Omental fat pad (tissue), 3 donors: ENCODE measurements at regions not wholly inside any gene's neighbourhood (a gene's known extent, or its start where the extent isn't known, plus 50 kb on each side); places are given as distances from the start of the nearest gene placed in this dataset.
A peak's percentile ranks its signal among the peaks of the same experiment; 100 is the strongest.

ENCODE experiments used
- ATAC-seq: fragments of 150-250 bp; one replicate; pipeline ENCODE4 v1.9.1; 2016; ENCODE audit warnings: mild to moderate bottlenecking, moderate library complexity; ENCODE audit not compliant: low FRiP score
- DNase-seq: peaks from one replicate; pipeline ENCODE4 v3.0.0-alpha.2; 2019; ENCODE audit warnings: low spot score
- CTCF ChIP-seq, 3 donors: fragments of 450-650 bp; IDR thresholded peaks; one replicate each; pipeline ENCODE4 v1.5.1; 2016 to 2017; ENCODE audit warnings: antibody characterized with exemption in 3 of 3, mild to moderate bottlenecking in 3 of 3, moderate library complexity in 2 of 3

GRCh38 chr1:164296172-164296571, 262.8 kb upstream of the PBX1 start:
- no peak for TF ChIP-seq CTCF (IDR thresholded peaks at IDR 0.05)
- no peak for DNase-seq
- ATAC-seq, result no peak

- ATAC-seq (no peak), DNase-seq (no peak)
- no peak for TF ChIP-seq CTCF (IDR thresholded peaks at IDR 0.05)
Observed at GRCh38 chr1:164308101-164308500, 250.9 kb upstream of the PBX1 start.

GRCh38 chr1:164310166-164310565, 248.8 kb upstream of the PBX1 start:
- TF ChIP-seq CTCF (IDR thresholded peaks at IDR 0.05), result no peak
- ATAC-seq, result no peak
- no peak for DNase-seq

GRCh38 chr1:164311377-164311776, 247.6 kb upstream of the PBX1 start:
- DNase-seq (no peak), ATAC-seq (no peak)
- TF ChIP-seq CTCF (IDR thresholded peaks at IDR 0.05), result no peak

- no peak for TF ChIP-seq CTCF (IDR thresholded peaks at IDR 0.05)
- DNase-seq, result no peak
- ATAC-seq, result peak; percentile 77
Observed at GRCh38 chr1:164320790-164321731, 237.9 kb upstream of the PBX1 start.

GRCh38 chr1:164325786-164326185, 233.2 kb upstream of the PBX1 start:
- DNase-seq, result no peak
- no peak for ATAC-seq

More at GRCh38 chr1:164325786-164326185, 233.2 kb upstream of the PBX1 start:
- TF ChIP-seq CTCF (IDR thresholded peaks at IDR 0.05), result no peak
